ENCODE measurements at regions not wholly inside any gene's neighbourhood (a gene's known extent, or its start where the extent isn't known, plus 50 kb on each side); places are given as distances from the start of the nearest gene placed in this dataset.
"Not testable (repeated sequence)": the region's sequence is repeated elsewhere in the genome, so short reads cannot be mapped to it uniquely, and the experiment has no call there.

- no peaks in the 10 kb centered on the region for H4K20me1 ChIP-seq (ENCODE audit: insufficient read depth, low read length)
- no peaks in the 10 kb centered on the region for H3K36me3 ChIP-seq (replicated peaks; ENCODE audit: low read depth, low read length)
- H3K79me2 ChIP-seq (ENCODE audit: low read length): no peaks in the 10 kb centered on the region
- no peaks in the 10 kb centered on the region for H3K27me3 ChIP-seq (ENCODE audit: low read depth, low read length)
- H3K9ac ChIP-seq (ENCODE audit: low read length): no peak overlapping the region
- no peak overlapping the region for H3K27ac ChIP-seq (ENCODE audit: low read length)
- TF ChIP-seq CTCF (IDR thresholded peaks at IDR 0.05; ENCODE audit: low read depth, low read length) (no peak), EZH2phosphoT487 (IDR thresholded peaks at IDR 0.05; ENCODE audit: low read depth) (no peak)
- H3K4me3 ChIP-seq (ENCODE audit: low read length): no peak overlapping the region
- no peaks in the 10 kb centered on the region for H3K9me3 ChIP-seq (ENCODE audit: insufficient read depth, low read length)
- no peaks in the 10 kb centered on the region for H3K4me1 ChIP-seq (ENCODE audit: low read length)
- H2AFZ ChIP-seq (ENCODE audit: low read depth, low read length): no peak overlapping the region
- H3K4me2 ChIP-seq (ENCODE audit: low read length): no peak overlapping the region
These were observed 836.0 kb downstream of the TRIML1 start for GRCh38 chr4:188975271-188975670.

GRCh38 chr4:188976644-188977115, 837.4 kb downstream of the TRIML1 start:
- Histone ChIP-seq H2AFZ (ENCODE audit: low read depth, low read length) (no peak overlapping the region), H3K9me3 (ENCODE audit: insufficient read depth, low read length) (no peaks in the 10 kb centered on the region), H3K79me2 (ENCODE audit: low read length) (no peaks in the 10 kb centered on the region), H4K20me1 (ENCODE audit: insufficient read depth, low read length) (no peaks in the 10 kb centered on the region), H3K27ac (ENCODE audit: low read length) (no peak overlapping the region), H3K4me3 (ENCODE audit: low read length) (no peak overlapping the region), H3K9ac (ENCODE audit: low read length) (no peak overlapping the region), H3K4me1 (ENCODE audit: low read length) (no peaks in the 10 kb centered on the region), H3K4me2 (ENCODE audit: low read length) (no peak overlapping the region), H3K27me3 (ENCODE audit: low read depth, low read length) (no peaks in the 10 kb centered on the region), H3K36me3 (replicated peaks; ENCODE audit: low read depth, low read length) (no peaks in the 10 kb centered on the region)
- TF ChIP-seq EZH2phosphoT487 (IDR thresholded peaks at IDR 0.05; ENCODE audit: low read depth) (no peak), CTCF (IDR thresholded peaks at IDR 0.05; ENCODE audit: low read depth, low read length) (no peak)

- not testable (repeated sequence) for H3K9ac ChIP-seq (ENCODE audit: low read length); H3K79me2 ChIP-seq (ENCODE audit: low read length); H3K4me1 ChIP-seq (ENCODE audit: low read length); H3K9me3 ChIP-seq (ENCODE audit: insufficient read depth, low read length); H3K4me2 ChIP-seq (ENCODE audit: low read length); H3K27me3 ChIP-seq (ENCODE audit: low read depth, low read length); H3K27ac ChIP-seq (ENCODE audit: low read length); H4K20me1 ChIP-seq (ENCODE audit: insufficient read depth, low read length); H2AFZ ChIP-seq (ENCODE audit: low read depth, low read length); H3K4me3 ChIP-seq (ENCODE audit: low read length); H3K36me3 ChIP-seq (replicated peaks; ENCODE audit: low read depth, low read length)
These were observed 838.0 kb downstream of the TRIML1 start for GRCh38 chr4:188977232-188977631.

GRCh38 chr4:188984518-188984917, 845.3 kb downstream of the TRIML1 start:
- no peaks in the 10 kb centered on the region for H3K36me3 ChIP-seq (replicated peaks; ENCODE audit: low read depth, low read length)
- H2AFZ ChIP-seq (ENCODE audit: low read depth, low read length): no peak overlapping the region
- H3K4me3 ChIP-seq (ENCODE audit: low read length): no peak overlapping the region
- H3K9ac ChIP-seq (ENCODE audit: low read length): no peak overlapping the region
- TF ChIP-seq EZH2phosphoT487 (IDR thresholded peaks at IDR 0.05; ENCODE audit: low read depth): no peak
- TF ChIP-seq CTCF (IDR thresholded peaks at IDR 0.05; ENCODE audit: low read depth, low read length): no peak
- no peaks in the 10 kb centered on the region for H4K20me1 ChIP-seq (ENCODE audit: insufficient read depth, low read length)
- H3K4me1 ChIP-seq (ENCODE audit: low read length): no peaks in the 10 kb centered on the region
- no peak overlapping the region for H3K4me2 ChIP-seq (ENCODE audit: low read length)
- no peaks in the 10 kb centered on the region for H3K79me2 ChIP-seq (ENCODE audit: low read length)
- no peaks in the 10 kb centered on the region for H3K9me3 ChIP-seq (ENCODE audit: insufficient read depth, low read length)
- no peak overlapping the region for H3K27ac ChIP-seq (ENCODE audit: low read length)
- no peaks in the 10 kb centered on the region for H3K27me3 ChIP-seq (ENCODE audit: low read depth, low read length)

- H3K4me2 ChIP-seq (ENCODE audit: low read length): no peak overlapping the region
- TF ChIP-seq EZH2phosphoT487 (IDR thresholded peaks at IDR 0.05; ENCODE audit: low read depth) (no peak), CTCF (IDR thresholded peaks at IDR 0.05; ENCODE audit: low read depth, low read length) (no peak)
- no peak overlapping the region for H3K9ac ChIP-seq (ENCODE audit: low read length)
- no peaks in the 10 kb centered on the region for H4K20me1 ChIP-seq (ENCODE audit: insufficient read depth, low read length)
- H3K4me1 ChIP-seq (ENCODE audit: low read length): no peaks in the 10 kb centered on the region
- H3K27me3 ChIP-seq (ENCODE audit: low read depth, low read length): no peaks in the 10 kb centered on the region
- no peak overlapping the region for H3K4me3 ChIP-seq (ENCODE audit: low read length)
- no peak overlapping the region for H2AFZ ChIP-seq (ENCODE audit: low read depth, low read length)
- no peaks in the 10 kb centered on the region for H3K9me3 ChIP-seq (ENCODE audit: insufficient read depth, low read length)
- H3K36me3 ChIP-seq (replicated peaks; ENCODE audit: low read depth, low read length): no peaks in the 10 kb centered on the region
- H3K27ac ChIP-seq (ENCODE audit: low read length): no peak overlapping the region
- H3K79me2 ChIP-seq (ENCODE audit: low read length): no peaks in the 10 kb centered on the region
These were observed 847.0 kb downstream of the TRIML1 start for GRCh38 chr4:188986271-188986689.
